Panc1 (cell line): ENCODE measurements at regions not wholly inside any gene's neighbourhood (a gene's known extent, or its start where the extent isn't known, plus 50 kb on each side); places are given as distances from the start of the nearest gene placed in this dataset.

Experiments
- CTCF ChIP-seq: fragments of 450-650 bp; IDR thresholded peaks from 2 replicates; pipeline ENCODE4 v1.5.1; 2017; ENCODE audit warnings: mild to moderate bottlenecking
- POLR2AphosphoS5 ChIP-seq: IDR thresholded peaks from 2 replicates; pipeline ENCODE4 v1.6.1; 2012; ENCODE audit warnings: mild to moderate bottlenecking, low read depth, low read length, moderate library complexity
- REST ChIP-seq, 2 experiments: IDR thresholded peaks; 2 replicates each; pipeline ENCODE4 v1.6.1; 2011 to 2012; ENCODE audit warnings: low read depth in 2 of 2, control low read depth in 1 of 2, low read length in 1 of 2, mild to moderate bottlenecking in 1 of 2, moderate library complexity in 1 of 2; ENCODE audit not compliant: insufficient read depth in 1 of 2
- SIN3A ChIP-seq: IDR thresholded peaks from 2 replicates; pipeline ENCODE4 v1.6.1; 2012; ENCODE audit warnings: low read depth, mild to moderate bottlenecking, low read length, moderate library complexity, borderline replicate concordance; ENCODE audit not compliant: insufficient read depth
- TCF7L2 ChIP-seq: IDR thresholded peaks from 2 replicates; pipeline ENCODE4 v1.6.1; 2011; ENCODE audit warnings: mild to moderate bottlenecking, low read depth, low read length, inconsistent platforms

GRCh38 chr6:155614606-155615005 lies 159.0 kb upstream of the NOX3 start:
- TF ChIP-seq CTCF (no peak), TCF7L2 (no peak), SIN3A (no peak), POLR2AphosphoS5 (no peak), REST (IDR thresholded peaks at IDR 0.05; ENCODE audit: insufficient read depth in 1 of 2, low read depth in 2 of 2, low read length in 1 of 2) (no peak)
